ENCODE measurements at regions not wholly inside any gene's neighbourhood (a gene's known extent, or its start where the extent isn't known, plus 50 kb on each side); places are given as distances from the start of the nearest gene placed in this dataset.

DNA sequence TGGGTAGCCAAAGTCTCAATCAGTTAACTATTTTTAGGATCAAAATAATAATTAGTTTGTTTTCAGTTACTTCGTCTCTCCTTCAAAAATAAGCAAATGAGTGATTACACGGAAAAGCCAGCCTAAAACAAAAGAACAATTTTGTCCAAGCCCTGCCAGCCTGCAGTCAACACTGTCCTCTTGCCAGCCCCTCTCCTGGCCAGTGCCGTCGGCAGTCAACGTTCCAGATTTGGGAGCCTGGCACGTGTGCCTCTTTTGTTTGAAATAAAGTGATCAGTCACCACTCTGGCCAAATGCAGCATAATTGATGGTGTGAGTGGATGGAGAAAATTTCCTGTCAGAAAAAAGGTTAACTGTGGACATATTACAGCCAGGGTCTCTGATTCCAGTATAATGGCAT lies 260.6 kb upstream of the SKOR2 start:
- intact Hi-C loops (cut with micrococcal nuclease) (no loop called here), in situ Hi-C loops (cut with MboI; ENCODE audit: low sequenced_read_pairs) (no loop called here), dilution Hi-C loops (cut with HindIII; ENCODE audit: low sequenced_read_pairs, unreplicated experiment) (no loop called here)
- H4K8ac ChIP-seq (ENCODE audit: low read depth in 2 of 2, low read length in 2 of 2), result no peak overlapping the region
- H3K36me3 ChIP-seq (ENCODE audit: control insufficient read depth, insufficient read depth, low read length), result no peaks in the 10 kb centered on the region
- H2BK120ac ChIP-seq (ENCODE audit: low read depth, low read length), result no peak overlapping the region
- H3K9ac ChIP-seq (ENCODE audit: low read depth, low read length), result no peak overlapping the region
- no peak overlapping the region for H2AFZ ChIP-seq (replicated peaks; ENCODE audit: low read length, poor library complexity)
- ATAC-seq (ENCODE audit: low read depth) (no peak), DNase-seq (no peak)
- H3K4ac ChIP-seq (ENCODE audit: low read depth, low read length), result no peak overlapping the region
- H2BK5ac ChIP-seq (ENCODE audit: low read depth, low read length, poor library complexity, severe bottlenecking), result no peak overlapping the region
- H4K20me1 ChIP-seq (ENCODE audit: insufficient read depth, low read length), result no peaks in the 10 kb centered on the region
- CTCF ChIA-PET, result no interaction called here
- no peak overlapping the region for H2BK15ac ChIP-seq (ENCODE audit: low read depth, low read length)
- H3K4me1 ChIP-seq (ENCODE audit: control insufficient read depth, insufficient read depth, low read length), result no peaks in the 10 kb centered on the region
- no peak overlapping the region for H2AK9ac ChIP-seq (replicated peaks; ENCODE audit: low read depth, low read length, poor library complexity)
- H3K4me3 ChIP-seq (ENCODE audit: insufficient read depth, low read depth, low read length), result no peak overlapping the region
- POLR2A ChIA-PET (ENCODE audit: unreplicated experiment), result no interaction called here
- WGBS, 2 experiments (ENCODE audit: extremely low coverage in 2 of 2, insufficient read length in 1 of 2), result 40% methylated on average over 3 of the region's 6 CpGs; no CpG with 5 or more reads in 1 of the 2 experiments
- TF ChIP-seq, protein P1, sequence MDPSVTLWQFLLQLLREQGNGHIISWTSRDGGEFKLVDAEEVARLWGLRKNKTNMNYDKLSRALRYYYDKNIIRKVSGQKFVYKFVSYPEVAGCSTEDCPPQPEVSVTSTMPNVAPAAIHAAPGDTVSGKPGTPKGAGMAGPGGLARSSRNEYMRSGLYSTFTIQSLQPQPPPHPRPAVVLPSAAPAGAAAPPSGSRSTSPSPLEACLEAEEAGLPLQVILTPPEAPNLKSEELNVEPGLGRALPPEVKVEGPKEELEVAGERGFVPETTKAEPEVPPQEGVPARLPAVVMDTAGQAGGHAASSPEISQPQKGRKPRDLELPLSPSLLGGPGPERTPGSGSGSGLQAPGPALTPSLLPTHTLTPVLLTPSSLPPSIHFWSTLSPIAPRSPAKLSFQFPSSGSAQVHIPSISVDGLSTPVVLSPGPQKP (IDR thresholded peaks at IDR 0.05; ENCODE audit: borderline replicate concordance, low read depth, low read length), result no peak
- TF ChIP-seq SMC3 (IDR thresholded peaks at IDR 0.05; ENCODE audit: low read depth, low read length), result no peak
- no peak for TF ChIP-seq RCOR1 (IDR thresholded peaks at IDR 0.05; ENCODE audit: insufficient replicate concordance, low read length)
- TF ChIP-seq USF2 (IDR thresholded peaks at IDR 0.05; ENCODE audit: low read depth, low read length), result no peak
- TF ChIP-seq, protein P2, sequence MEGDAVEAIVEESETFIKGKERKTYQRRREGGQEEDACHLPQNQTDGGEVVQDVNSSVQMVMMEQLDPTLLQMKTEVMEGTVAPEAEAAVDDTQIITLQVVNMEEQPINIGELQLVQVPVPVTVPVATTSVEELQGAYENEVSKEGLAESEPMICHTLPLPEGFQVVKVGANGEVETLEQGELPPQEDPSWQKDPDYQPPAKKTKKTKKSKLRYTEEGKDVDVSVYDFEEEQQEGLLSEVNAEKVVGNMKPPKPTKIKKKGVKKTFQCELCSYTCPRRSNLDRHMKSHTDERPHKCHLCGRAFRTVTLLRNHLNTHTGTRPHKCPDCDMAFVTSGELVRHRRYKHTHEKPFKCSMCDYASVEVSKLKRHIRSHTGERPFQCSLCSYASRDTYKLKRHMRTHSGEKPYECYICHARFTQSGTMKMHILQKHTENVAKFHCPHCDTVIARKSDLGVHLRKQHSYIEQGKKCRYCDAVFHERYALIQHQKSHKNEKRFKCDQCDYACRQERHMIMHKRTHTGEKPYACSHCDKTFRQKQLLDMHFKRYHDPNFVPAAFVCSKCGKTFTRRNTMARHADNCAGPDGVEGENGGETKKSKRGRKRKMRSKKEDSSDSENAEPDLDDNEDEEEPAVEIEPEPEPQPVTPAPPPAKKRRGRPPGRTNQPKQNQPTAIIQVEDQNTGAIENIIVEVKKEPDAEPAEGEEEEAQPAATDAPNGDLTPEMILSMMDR (conservative IDR thresholded peaks at IDR 0.05; ENCODE audit: low read depth, low read length), result no peak
- no peak overlapping the region for H3K27ac ChIP-seq (ENCODE audit: insufficient read depth, low read length)
- no peak overlapping the region for H3K14ac ChIP-seq (replicated peaks; ENCODE audit: low read depth, low read length)
- no peak overlapping the region for H4K91ac ChIP-seq (ENCODE audit: insufficient read depth, low read depth, low read length)
- no peaks in the 10 kb centered on the region for H3K27me3 ChIP-seq (ENCODE audit: control insufficient read depth, insufficient read depth, low read length)
- no peak overlapping the region for H3K4me2 ChIP-seq (ENCODE audit: low read depth, low read length)
- peaks cover 4% of the 10 kb centered on the region; the same call in 1 of the 2 replicates for H3K9me3 ChIP-seq (ENCODE audit: control insufficient read depth, insufficient read depth, low read length)
- no peak overlapping the region for H3K23ac ChIP-seq (ENCODE audit: low read depth, low read length)
- BruUV-seq (replicated peaks), result no TSS peak
- H2BK20ac ChIP-seq (ENCODE audit: low read depth, low read length), result no peak overlapping the region
- no peak overlapping the region for H3K56ac ChIP-seq (ENCODE audit: extremely low read depth, insufficient read depth, low read length)
- H4K5ac ChIP-seq (ENCODE audit: low read depth, low read length), result no peak overlapping the region
- H3K9me1 ChIP-seq (ENCODE audit: insufficient read depth, low read length), result no peaks in the 10 kb centered on the region
- H2AK5ac ChIP-seq (ENCODE audit: low read depth, low read length), result no peak overlapping the region
- no peak overlapping the region for H3K18ac ChIP-seq (ENCODE audit: low read depth, low read length)
- no peaks in the 10 kb centered on the region for H3K79me1 ChIP-seq (ENCODE audit: low read depth in 1 of 2, low read length in 2 of 2)
